ENCODE measurements at regions not wholly inside any gene's neighbourhood (a gene's known extent, or its start where the extent isn't known, plus 50 kb on each side); places are given as distances from the start of the nearest gene placed in this dataset.
"Not testable (repeated sequence)": the region's sequence is repeated elsewhere in the genome, so short reads cannot be mapped to it uniquely, and the experiment has no call there.

DNA sequence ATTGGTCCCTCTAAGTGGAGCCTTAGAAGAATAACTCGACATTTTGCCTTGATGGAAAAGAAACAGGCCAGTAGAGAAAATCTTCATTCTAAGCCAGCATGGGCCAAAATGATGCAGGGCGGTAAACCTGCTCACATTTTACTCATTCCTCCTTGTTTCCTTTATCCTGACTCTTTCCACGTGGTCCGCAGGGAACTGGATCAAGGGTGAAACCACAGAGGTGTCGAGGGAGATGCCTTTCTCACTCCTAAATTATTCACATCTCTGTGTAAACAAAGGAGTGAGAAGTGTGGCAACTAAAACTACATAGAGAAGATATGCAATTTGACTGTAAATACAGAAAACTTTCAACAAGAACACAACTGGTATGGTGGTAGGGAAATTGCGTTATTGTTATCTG is 81.2 kb upstream of the DPY19L1 start:
- TF ChIP-seq, protein P1, sequence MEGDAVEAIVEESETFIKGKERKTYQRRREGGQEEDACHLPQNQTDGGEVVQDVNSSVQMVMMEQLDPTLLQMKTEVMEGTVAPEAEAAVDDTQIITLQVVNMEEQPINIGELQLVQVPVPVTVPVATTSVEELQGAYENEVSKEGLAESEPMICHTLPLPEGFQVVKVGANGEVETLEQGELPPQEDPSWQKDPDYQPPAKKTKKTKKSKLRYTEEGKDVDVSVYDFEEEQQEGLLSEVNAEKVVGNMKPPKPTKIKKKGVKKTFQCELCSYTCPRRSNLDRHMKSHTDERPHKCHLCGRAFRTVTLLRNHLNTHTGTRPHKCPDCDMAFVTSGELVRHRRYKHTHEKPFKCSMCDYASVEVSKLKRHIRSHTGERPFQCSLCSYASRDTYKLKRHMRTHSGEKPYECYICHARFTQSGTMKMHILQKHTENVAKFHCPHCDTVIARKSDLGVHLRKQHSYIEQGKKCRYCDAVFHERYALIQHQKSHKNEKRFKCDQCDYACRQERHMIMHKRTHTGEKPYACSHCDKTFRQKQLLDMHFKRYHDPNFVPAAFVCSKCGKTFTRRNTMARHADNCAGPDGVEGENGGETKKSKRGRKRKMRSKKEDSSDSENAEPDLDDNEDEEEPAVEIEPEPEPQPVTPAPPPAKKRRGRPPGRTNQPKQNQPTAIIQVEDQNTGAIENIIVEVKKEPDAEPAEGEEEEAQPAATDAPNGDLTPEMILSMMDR (conservative IDR thresholded peaks at IDR 0.05 in 1 of 2, IDR thresholded peaks at IDR 0.05 in 1 of 2; ENCODE audit: low read depth in 1 of 2, low read length in 2 of 2) = not testable (repeated sequence)
- not testable (repeated sequence) for TF ChIP-seq EZH2 (IDR thresholded peaks at IDR 0.05; ENCODE audit: low read length, missing control alignments)
